Glomerular visceral epithelial cell (primary cell): ENCODE measurements at regions not wholly inside any gene's neighbourhood (a gene's known extent, or its start where the extent isn't known, plus 50 kb on each side); places are given as distances from the start of the nearest gene placed in this dataset.
A peak's percentile ranks its signal among the peaks of the same experiment; 100 is the strongest.

ENCODE experiments used
- DNase-seq: peaks from one replicate; pipeline ENCODE4 v3.0.0-alpha.2; 2016; ENCODE audit errors: extremely low spot score

- DNase-seq = no peak
These were observed 787.3 kb upstream of the KLHL1 start for GRCh38 chr13:70895599-70895998.

DNA sequence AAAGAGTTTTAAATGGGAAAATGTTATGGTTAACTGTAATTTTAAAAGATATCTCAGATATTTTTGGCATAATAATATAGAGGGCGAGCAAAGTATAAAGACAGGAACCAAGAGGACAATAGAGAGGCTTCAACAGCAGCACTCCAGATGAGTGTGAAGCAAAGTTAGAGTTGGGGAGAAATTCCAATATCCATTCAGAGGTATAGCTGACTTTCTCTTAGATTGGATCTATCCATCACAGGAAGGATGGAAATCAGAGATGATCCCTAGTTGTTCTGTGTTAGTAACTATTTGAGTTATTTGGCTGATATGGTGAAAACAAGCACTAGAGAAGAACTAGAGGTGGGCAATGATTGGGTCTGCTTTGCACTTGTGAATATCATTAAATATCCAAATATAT lies 786.0 kb upstream of the KLHL1 start:
- DNase-seq = no peak

DNA sequence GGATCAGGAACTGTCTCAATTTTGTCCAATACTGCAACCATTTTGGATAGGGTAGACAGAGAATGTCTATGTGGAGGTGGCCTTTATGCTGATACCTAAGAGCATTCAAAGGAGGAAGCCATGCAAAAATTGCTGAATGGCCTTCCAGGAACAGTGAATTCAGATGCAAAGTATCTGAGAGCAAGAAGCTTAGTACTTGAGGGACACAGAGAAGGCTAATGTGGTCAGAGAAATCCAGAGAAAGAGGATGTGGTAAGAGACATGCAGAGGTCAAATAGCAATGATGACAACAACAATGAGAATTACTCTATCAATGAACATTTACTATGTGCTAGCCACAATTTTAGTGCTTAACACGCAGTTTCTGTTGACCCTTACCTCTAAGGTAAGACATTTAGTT lies 785.6 kb upstream of the KLHL1 start:
- peak; percentile 3 for DNase-seq

- no peak for DNase-seq
These were observed 782.0 kb upstream of the KLHL1 start for GRCh38 chr13:70890289-70890688.

- DNase-seq = no peak
These were observed 780.9 kb upstream of the KLHL1 start for GRCh38 chr13:70889163-70889562.

DNA sequence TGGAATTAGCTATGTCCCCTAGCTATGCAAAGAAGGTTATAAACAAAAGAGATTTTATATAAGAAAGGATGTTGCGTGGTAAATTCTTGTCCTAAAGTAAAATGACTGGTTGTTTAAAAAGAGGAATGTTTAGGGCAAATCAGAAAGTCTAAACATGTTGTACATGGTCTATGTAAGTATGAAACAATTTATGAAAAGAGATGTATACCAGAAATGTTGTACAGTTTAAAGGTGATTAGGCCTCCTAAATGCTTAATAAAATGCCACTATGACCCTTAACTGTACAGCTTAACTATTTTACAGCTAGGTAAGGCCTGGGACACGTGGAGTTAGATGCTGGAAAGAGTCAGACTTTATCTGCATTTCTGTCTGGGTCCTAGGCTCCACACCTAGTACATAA lies 775.9 kb upstream of the KLHL1 start:
- no peak for DNase-seq

GRCh38 chr13:70874636-70875035 lies 766.4 kb upstream of the KLHL1 start:
- no peak for DNase-seq

DNA sequence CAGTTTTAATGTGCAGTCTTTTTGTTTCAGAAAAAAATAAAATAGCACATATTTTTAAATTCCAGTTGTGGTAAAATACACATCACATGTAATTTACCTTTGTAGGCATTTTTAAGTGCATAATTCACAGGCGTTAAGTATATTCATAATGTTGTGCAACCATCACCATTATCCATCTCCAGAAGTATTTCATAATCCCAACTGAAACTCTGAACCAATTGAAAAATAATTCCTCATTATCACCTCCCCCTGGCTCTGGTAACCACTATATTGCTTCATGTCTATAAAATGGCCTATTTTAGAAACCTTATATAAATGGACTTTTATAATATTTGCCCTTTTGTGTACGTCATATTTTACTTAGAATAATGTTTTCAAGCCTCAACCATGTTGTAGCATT lies 756.5 kb upstream of the KLHL1 start:
- no peak for DNase-seq

GRCh38 chr13:70856711-70857110 lies 748.5 kb upstream of the KLHL1 start:
- DNase-seq = no peak

DNA sequence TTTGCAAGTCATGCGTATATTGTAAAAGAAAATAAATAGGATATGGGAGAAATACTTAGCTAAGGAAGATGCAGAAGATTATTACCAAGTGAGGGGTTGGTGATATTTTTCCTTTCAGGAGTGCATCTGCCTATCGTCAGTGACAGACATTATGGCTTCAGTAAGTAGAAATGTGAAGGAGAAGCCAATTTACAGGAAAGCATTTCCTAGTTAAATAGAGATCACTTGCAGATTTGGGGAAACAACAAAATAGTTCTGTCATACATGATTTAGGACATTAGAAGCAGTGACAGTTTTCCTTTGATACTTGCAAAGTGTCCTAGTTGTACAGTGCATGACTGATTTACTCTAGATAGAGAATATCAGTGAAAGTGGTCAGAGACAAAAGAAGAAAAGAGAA lies 747.8 kb upstream of the KLHL1 start:
- DNase-seq = no peak

DNA sequence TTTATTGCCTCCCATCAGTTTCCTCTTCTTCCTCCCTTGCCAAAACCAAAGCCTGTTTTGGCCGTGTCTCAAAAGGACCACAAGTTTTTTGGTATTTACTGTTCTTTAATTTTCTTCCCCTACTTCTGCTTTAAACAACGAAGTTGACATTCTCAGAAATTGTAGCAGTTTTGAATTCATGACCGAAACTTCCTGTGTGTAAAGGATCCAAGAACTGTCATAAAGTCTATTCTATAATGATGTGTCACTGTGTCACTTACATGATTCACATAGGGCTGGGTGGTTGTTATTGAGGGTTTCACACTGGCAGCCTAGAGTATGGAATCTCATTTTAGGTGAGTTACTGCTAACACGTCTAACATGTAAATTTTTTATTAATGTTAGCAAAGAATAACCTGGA lies 741.0 kb upstream of the KLHL1 start:
- DNase-seq = no peak

DNA sequence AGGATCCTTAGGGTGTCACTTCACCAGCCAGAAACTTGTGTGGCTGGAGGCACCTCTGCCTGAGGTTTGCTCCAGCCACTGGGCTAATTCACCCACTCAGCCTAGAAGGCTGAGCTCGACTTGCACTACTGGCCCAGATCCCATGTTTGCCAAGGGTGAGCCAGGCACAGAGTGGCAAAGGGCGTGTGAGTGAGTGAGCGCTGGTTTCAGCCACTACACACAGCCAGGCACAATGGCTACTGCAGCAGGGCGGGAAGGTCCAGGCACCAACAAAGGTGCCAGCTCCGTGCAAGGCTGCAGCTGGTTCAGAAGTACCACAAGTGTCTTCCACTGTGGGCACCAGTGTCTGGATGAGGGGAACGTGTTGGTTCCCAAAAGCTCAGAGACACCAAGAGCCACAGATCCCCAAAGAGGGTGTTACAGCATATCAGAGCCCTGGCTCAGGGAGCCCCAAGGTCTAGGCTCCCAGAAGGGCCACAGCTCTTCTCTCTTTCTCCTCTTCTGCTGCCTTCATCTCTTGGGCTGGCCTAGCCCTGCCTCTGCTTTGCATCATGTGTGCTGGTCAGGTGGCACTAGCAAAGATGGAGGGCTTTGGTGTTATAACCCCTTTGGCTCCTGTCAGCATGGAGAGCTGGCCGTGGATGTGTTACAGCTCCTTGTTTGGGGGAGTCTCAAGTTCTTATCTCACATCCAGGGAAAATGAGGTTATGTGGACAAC lies 736.3 kb upstream of the KLHL1 start:
- no peak for DNase-seq

- DNase-seq = no peak
These were observed 733.9 kb upstream of the KLHL1 start for GRCh38 chr13:70842062-70842644.

- no peak for DNase-seq
These were observed 733.2 kb upstream of the KLHL1 start for GRCh38 chr13:70841240-70842061.

GRCh38 chr13:70835371-70835770 lies 727.1 kb upstream of the KLHL1 start:
- DNase-seq = no peak

- no peak for DNase-seq
These were observed 721.5 kb upstream of the KLHL1 start for GRCh38 chr13:70829748-70830147.

- DNase-seq = no peak
These were observed 709.3 kb upstream of the KLHL1 start for GRCh38 chr13:70817576-70817975.

- no peak for DNase-seq
These were observed 708.6 kb upstream of the KLHL1 start for GRCh38 chr13:70816853-70817252.

DNA sequence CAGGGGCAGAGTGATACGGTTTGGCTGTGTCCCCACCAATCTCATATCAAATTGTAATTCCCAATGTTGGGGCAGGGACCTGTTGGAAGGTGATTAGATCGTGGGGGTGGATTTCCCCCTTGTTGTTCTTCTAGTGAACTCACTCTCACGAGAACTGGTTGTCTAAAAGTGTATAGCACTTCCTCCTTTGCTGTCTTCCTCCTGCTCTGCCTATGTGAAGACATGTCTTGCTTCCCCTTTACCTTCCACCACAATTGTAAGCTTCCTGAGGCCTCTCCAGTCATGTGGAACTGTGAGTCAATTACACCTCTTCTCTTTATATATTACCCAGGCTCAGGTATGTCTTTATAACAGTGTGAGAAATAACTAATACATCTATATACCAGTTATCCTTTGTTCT lies 706.4 kb upstream of the KLHL1 start:
- no peak for DNase-seq

DNA sequence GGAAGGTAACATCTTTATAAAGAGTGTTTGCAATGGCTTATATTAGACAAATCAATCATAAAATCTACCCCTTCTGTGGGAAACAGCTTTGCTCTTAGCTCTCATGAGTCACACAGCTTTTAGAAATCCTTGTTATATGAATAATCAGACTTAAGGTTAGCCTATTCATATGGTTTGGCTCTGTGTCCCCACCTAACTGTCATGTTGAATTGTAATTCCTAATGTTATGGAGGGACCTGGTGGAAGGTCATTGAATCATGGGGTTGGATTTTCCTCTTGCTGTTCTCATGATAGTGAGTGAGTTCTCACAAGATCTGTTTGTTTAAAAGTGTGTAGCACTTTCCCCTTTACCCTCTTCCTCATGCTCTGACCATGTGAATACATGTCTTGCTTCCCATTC lies 704.2 kb upstream of the KLHL1 start:
- no peak for DNase-seq

- no peak for DNase-seq
These were observed 701.3 kb upstream of the KLHL1 start for GRCh38 chr13:70809588-70809987.

DNA sequence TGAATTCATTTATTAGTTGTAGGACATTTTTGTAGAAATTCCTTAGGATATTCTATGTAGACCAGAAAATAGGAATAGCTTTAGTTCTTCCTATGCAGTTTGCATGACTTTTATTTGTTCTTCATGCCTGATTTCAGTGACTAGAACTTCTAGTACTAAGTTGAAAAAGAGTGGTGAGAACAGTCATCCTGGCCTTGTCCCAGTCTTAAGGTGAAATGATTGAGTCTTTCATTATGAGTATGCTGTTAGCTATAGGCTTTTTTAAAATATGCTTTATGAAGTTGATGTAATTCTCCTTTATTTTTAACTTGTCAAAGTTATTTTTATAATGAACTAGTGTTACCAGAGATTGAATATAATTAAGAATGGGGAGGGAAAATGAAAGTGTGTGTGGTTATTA lies 690.1 kb upstream of the KLHL1 start:
- DNase-seq = no peak

GRCh38 chr13:70795484-70795883 lies 687.2 kb upstream of the KLHL1 start:
- DNase-seq = no peak
